HEK293T (cell line): ENCODE measurements at regions not wholly inside any gene's neighbourhood (a gene's known extent, or its start where the extent isn't known, plus 50 kb on each side); places are given as distances from the start of the nearest gene placed in this dataset.

Experiments used
- CTCF ChIA-PET: fragments of 350-600 bp; formaldehyde crosslinking; extraction: SDS; loops from one replicate; lab custom pipeline; 2021; ENCODE audit warnings: antibody characterized with exemption, inconsistent platforms; lab: Yijun Ruan, JAX
- POLR2A ChIA-PET: fragments of 350-600 bp; formaldehyde crosslinking; extraction: SDS; loops from one replicate; lab custom pipeline; 2020; ENCODE audit warnings: antibody characterized with exemption, inconsistent platforms; lab: Yijun Ruan, JAX
- DNase-seq: peaks from one replicate; pipeline ENCODE4 v3.0.0; 2012; ENCODE audit warnings: mixed read lengths; ENCODE audit errors: extremely low spot score
- ARNT ChIP-seq: fragments of 450-650 bp; IDR thresholded peaks from 2 replicates; pipeline ENCODE4 v1.6.1; 2017; ENCODE audit warnings: mild to moderate bottlenecking
- BHLHE40 ChIP-seq: fragments of 450-650 bp; IDR thresholded peaks from 2 replicates; pipeline ENCODE4 v1.6.1; 2016; ENCODE audit warnings: mild to moderate bottlenecking, moderate library complexity, borderline replicate concordance
- CTBP1 ChIP-seq: fragments of 450-650 bp; IDR thresholded peaks from 2 replicates; pipeline ENCODE4 v1.6.1; 2016; ENCODE audit warnings: borderline replicate concordance
- ELF4 ChIP-seq: fragments of 450-650 bp; IDR thresholded peaks from 2 replicates; pipeline ENCODE4 v1.6.1; 2017; ENCODE audit warnings: antibody characterized with exemption
- FOXA1 ChIP-seq: fragments of 450-650 bp; IDR thresholded peaks from 2 replicates; pipeline ENCODE4 v1.6.1; 2016; ENCODE audit warnings: mild to moderate bottlenecking
- FOXK2 ChIP-seq: fragments of 450-650 bp; IDR thresholded peaks from 2 replicates; pipeline ENCODE4 v1.6.1; 2016; ENCODE audit warnings: mild to moderate bottlenecking
- FOXM1 ChIP-seq: fragments of 450-650 bp; IDR thresholded peaks from 2 replicates; pipeline ENCODE4 v1.6.1; 2017; ENCODE audit warnings: mild to moderate bottlenecking, borderline replicate concordance
- HDGF ChIP-seq: fragments of 450-650 bp; IDR thresholded peaks from 2 replicates; pipeline ENCODE4 v1.6.1; 2017; ENCODE audit warnings: antibody characterized with exemption, borderline replicate concordance
- L3MBTL2 ChIP-seq: fragments of 450-650 bp; conservative IDR thresholded peaks from 2 replicates; pipeline ENCODE4 v1.6.1; 2016; ENCODE audit warnings: mild to moderate bottlenecking
- LEF1 ChIP-seq: fragments of 450-650 bp; IDR thresholded peaks from 2 replicates; pipeline ENCODE4 v1.6.1; 2017; ENCODE audit warnings: mild to moderate bottlenecking, borderline replicate concordance
- NFRKB ChIP-seq: fragments of 450-650 bp; IDR thresholded peaks from 2 replicates; pipeline ENCODE4 v1.6.1; 2016; ENCODE audit warnings: mild to moderate bottlenecking, moderate library complexity
- SP1 ChIP-seq: fragments of 450-650 bp; IDR thresholded peaks from 2 replicates; pipeline ENCODE4 v1.6.1; 2017
- SUZ12 ChIP-seq: fragments of 450-650 bp; IDR thresholded peaks from 2 replicates; pipeline ENCODE4 v1.6.1; 2016; ENCODE audit warnings: mild to moderate bottlenecking
- TARDBP ChIP-seq: fragments of 450-650 bp; IDR thresholded peaks from 2 replicates; pipeline ENCODE4 v1.6.1; 2016
- ZNF384 ChIP-seq: fragments of 450-650 bp; IDR thresholded peaks from 2 replicates; pipeline ENCODE4 v1.6.1; 2016
- TF ChIP-seq, protein P1 (sequence below): fragments of 450-650 bp; IDR thresholded peaks from 2 replicates; pipeline ENCODE4 v1.6.1; 2016

DNA sequence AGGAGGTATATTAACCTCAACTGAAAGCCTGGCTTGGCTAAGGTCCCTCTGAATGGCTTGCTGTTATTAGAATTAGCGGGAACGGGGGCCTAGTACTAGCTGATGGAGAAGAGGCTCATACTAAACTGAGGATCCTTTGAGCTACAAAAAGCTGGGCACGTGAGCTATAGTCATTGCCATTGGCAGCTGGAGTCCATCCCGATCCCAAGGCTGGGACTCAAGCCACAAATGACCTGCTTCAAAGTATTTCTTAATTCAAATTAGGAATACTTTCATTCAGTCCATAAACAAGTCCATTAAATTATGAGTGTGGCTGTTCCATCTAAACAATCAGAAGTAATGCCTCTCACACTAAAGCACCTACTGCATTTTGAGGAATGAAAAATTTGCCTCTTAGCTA is 114.5 kb downstream of the DACT1 start:
- ChIA-PET POLR2A (no interaction called here), CTCF (no interaction called here)
- no peak for DNase-seq
- no peak for TF ChIP-seq ARNT
- TF ChIP-seq ELF4, result no peak
- TF ChIP-seq, protein P1, sequence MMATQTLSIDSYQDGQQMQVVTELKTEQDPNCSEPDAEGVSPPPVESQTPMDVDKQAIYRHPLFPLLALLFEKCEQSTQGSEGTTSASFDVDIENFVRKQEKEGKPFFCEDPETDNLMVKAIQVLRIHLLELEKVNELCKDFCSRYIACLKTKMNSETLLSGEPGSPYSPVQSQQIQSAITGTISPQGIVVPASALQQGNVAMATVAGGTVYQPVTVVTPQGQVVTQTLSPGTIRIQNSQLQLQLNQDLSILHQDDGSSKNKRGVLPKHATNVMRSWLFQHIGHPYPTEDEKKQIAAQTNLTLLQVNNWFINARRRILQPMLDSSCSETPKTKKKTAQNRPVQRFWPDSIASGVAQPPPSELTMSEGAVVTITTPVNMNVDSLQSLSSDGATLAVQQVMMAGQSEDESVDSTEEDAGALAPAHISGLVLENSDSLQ, result no peak

DNA sequence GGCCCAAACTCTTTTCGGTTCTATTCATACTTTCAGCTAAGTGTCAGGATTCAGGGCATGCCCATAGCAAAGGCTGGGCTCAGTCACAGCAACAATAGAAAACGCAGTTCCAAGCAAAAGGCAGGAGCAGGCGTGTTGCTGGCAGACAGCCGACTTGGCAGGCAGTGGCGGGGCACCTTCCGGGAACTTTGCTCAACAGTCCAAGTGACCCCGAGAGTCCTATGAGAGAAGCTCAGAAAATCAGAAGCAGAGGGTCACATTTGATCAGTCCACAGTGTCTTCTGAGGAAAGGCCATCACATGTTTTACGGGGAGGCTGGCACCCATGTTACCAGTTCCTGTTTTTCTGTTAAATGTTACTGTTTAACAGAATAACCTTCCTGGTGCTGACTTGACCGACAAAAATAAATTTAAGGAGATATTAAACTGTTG is 115.0 kb downstream of the DACT1 start:
- POLR2A ChIA-PET, result no interaction called here
- no peak for TF ChIP-seq ELF4
- TF ChIP-seq FOXM1, result no peak
- no peak for TF ChIP-seq TARDBP
- no peak for TF ChIP-seq LEF1
- no peak for TF ChIP-seq FOXA1
- no peak for TF ChIP-seq SP1
- TF ChIP-seq FOXK2, result no peak
- TF ChIP-seq HDGF, result no peak
- TF ChIP-seq L3MBTL2, result no peak
- no peak for TF ChIP-seq SUZ12
- TF ChIP-seq ARNT, result no peak
- no peak for TF ChIP-seq CTBP1
- TF ChIP-seq BHLHE40, result no peak
- TF ChIP-seq, protein P1, result no peak
- TF ChIP-seq NFRKB, result no peak
- no peak for TF ChIP-seq ZNF384
- CTCF ChIA-PET, result no interaction called here
- DNase-seq, result no peak

DNA sequence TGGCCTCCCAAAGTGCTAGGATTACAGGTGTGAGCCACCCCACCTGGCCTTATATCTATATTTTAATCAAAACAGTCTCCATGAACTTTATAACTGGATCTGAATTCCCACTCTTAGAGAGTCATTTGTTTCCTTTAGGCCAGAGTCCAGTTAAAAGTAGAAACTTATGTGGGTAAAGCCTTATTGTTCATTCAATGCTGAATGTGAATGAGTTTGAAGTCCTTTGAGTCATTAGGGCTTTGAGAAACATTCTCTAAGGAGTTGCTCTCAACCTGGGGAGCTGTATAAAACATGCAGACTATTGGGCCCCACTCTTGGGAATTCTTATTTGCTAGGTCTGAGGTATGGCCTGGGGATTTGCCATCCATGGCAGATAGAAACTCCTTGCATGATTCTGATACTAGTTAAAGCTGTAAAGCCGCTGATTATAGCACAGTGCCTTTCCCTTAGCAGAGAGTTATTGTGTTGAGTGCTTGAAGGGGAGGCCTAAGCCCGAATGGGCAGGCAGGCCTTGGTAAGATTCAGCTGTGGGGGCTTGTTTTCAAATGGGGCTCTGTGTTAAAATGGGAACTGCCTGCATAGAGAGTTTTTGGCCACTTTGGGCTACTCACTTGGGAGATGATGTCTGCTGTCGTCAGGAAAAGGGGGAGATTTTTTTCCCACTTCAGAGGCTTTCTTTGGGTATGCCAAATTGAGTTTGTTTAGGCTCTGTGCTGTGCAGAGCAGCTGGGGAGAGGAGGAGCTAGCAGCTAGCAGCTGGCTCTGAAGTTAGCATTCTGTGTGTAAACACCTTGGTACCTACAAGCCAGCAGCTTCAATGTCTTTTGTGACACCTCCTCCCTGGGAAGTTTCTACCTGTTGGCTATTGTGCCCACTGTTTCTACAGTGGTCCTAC is 117.5 kb downstream of the DACT1 start:
- CTCF ChIA-PET, result interaction anchor here (1.6 kb wide), 1 partner anchor 10 kb away, joined by 4 read pairs; no protein-coding TSS in a partner anchor
- POLR2A ChIA-PET, result no interaction called here

DNA sequence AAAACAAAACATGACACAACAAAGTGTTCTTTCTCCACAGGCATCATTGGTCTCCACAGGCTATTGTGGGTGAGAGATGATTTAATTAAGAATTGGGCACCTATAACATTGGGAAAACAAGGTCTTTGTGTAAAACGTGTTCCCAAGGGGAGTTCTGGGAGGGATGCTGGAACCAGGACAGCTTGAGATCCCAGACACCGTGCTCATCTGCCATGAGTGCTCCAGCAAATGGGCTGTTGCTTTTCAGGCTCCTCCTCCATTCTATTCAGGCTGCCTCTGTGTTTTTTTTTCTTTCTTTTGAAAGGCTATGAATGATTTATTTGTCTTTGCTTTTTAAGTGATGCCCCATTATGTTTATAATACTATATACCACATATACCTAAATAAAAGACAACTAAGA is 122.4 kb downstream of the DACT1 start:
- ChIA-PET POLR2A (no interaction called here), CTCF (no interaction called here)
- TF ChIP-seq SP1 (no peak), NFRKB (no peak), BHLHE40 (no peak), FOXA1 (no peak), LEF1 (no peak), ELF4 (no peak), FOXK2 (no peak)
- TF ChIP-seq, protein P1, result no peak
- no peak for DNase-seq

More for the DNA sequence above, 117.5 kb downstream of the DACT1 start:
- TF ChIP-seq, protein P1, result no peak
- TF ChIP-seq FOXK2 (no peak), NFRKB (no peak), HDGF (no peak), FOXA1 (no peak), L3MBTL2 (no peak), CTBP1 (no peak), BHLHE40 (no peak), ELF4 (no peak)
- DNase-seq, result no peak

DNA sequence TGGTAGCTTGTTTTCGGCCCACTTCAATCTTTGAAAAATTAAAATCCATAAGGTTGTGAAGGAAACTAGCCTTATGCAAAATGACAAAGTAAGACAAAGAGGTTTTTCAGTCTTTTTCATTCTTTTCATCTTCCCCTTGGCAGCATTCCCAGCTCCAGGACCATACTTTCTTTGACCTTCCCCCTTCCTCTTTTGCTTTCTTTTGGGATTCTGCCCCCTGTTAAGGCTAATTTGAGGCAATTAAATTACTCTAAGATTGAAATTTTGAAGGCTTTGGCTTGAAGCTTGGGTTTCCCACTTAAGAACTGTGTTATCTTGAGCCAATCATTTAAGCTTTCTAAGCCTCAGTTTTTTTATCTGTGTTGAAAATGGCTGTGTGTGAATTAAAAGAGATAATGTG is 124.9 kb downstream of the DACT1 start:
- TF ChIP-seq NFRKB (no peak), ELF4 (no peak), ZNF384 (no peak), HDGF (no peak), BHLHE40 (no peak), FOXK2 (no peak), TARDBP (no peak), LEF1 (no peak), ARNT (no peak), L3MBTL2 (no peak), SP1 (no peak), FOXM1 (no peak), CTBP1 (no peak), SUZ12 (no peak), FOXA1 (no peak)
- TF ChIP-seq, protein P1, result no peak
- no peak for DNase-seq
- POLR2A ChIA-PET, result no interaction called here
- CTCF ChIA-PET, result no interaction called here
